Activated CD4-positive, alpha-beta T cell treated with anti-CD3 and anti-CD28 coated beads for 1 hour (primary cell): ENCODE measurements at regions not wholly inside any gene's neighbourhood (a gene's known extent, or its start where the extent isn't known, plus 50 kb on each side); places are given as distances from the start of the nearest gene placed in this dataset.

Source experiments
- DNase-seq: peaks from one replicate; pipeline ENCODE4 v3.0.0-alpha.2; 2020

DNA sequence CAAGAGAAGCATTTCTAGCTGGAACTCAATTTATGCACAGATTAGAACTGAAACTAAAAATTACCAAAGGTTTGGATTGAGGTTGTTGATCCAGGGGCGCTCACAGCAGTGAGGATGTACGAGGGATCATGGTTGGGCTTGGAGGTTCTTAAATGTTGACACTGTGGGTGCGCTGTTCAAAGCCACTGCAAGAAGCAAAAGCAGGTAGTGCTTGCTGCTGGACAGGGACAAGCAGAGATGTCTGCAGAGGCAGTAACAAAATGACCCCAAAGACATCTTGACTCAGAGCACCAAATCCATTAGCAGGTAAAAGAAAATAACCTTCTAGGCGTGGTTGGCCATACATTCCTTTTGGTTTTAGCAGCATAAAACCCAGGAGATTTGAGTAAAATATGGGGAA is 468.4 kb downstream of the ZSWIM6 start:
- no peak for DNase-seq

DNA sequence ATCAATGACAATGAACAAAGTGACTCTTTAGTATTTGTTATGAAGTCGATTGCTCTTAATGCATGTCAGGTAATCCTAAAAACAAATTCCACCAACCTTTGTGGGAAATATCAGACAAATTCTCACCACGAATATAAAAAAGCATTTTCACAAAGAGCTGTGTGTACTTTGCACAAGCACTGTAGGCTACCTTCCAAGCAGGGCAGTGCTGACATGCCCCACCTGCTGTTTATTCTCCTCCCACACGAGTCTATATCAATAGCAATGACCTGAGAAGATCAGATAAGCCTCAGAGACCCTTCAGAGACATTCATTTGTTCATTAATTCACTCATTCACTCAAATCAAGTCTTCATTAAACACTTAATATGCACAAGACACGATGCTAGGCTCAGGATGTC is 469.1 kb downstream of the ZSWIM6 start:
- no peak for DNase-seq

- no peak for DNase-seq
Observed at GRCh38 chr5:61802456-61802855, 470.4 kb downstream of the ZSWIM6 start.

GRCh38 chr5:61805101-61805500 is 473.0 kb downstream of the ZSWIM6 start:
- DNase-seq = no peak

GRCh38 chr5:61806491-61807020 is 474.5 kb downstream of the ZSWIM6 start:
- no peak for DNase-seq

DNA sequence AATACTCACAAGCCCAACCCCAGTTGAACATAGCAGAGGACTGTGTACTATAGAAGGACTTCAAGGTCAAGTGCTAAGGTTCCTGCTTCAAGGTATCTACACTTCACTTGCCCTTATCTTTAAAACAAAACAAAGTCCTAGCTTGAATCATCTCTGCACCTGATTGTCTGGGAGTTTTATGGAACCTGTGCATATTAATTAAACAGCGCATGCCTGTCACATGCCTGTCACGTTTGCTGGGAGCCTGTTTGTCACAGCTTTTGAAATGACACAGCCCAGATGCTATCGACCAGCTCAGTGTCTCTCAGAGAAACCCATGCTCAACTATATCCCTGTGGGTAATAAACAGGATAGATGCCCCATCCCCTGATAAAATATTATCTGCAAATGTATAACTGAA is 476.0 kb downstream of the ZSWIM6 start:
- no peak for DNase-seq

DNA sequence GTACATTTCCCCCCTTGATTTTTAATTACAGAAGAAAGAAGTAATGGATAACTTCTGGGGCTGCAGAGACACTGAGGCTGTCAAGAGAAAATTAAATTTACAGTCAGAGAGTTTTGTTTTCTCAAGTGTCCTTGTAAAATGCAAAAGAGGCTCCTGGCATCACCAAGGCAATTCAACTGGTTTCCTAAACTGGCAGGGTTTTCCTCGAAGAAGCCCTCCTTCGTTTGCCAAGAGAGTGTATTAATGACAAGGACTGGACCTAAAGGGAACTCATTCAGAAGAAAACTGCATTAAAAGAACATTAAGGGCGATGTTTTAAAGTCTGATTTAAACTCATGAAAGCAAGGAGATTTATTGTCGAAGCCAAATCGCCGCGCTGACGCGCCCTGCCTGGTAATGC is 476.9 kb downstream of the ZSWIM6 start:
- DNase-seq = no peak

DNA sequence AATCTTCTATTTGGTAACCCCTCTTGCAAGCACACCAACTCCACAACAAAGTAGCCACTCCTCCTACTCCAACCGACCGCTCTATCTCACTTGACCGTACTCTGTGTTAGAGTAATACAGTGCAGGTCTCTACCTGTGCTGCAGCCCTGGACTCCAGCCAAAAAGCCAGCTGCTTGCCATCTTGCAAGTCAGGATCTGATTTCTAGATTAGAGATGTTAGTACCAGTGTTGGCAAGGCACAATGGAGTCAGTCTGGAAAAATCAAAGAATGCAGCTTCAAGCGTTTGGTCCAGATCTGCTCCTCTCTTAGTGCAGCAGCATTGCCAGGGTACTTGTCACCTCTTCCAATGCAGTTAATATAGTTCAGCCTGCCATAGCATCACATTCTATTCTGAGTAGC is 477.6 kb downstream of the ZSWIM6 start:
- no peak for DNase-seq

- DNase-seq = no peak
Observed at GRCh38 chr5:61811052-61811451, 479.0 kb downstream of the ZSWIM6 start.

DNA sequence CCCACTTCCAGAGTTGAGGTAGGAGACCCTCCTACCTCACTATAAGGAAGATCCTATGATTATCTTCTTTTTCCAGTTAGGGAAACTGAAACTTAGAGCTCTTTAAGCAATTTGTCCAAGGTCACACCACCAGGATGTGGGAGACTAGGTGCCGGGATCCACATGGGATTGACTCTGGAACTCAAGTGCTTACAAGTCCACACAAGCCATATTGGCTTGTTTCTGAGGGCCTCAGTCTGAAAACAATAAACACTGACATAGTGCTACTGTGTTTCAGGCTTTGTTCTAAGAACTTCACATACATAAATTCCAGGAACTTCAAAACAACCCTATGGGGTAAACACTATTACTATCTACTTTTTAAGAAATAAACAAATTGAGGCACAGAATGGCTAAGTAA is 481.3 kb downstream of the ZSWIM6 start:
- DNase-seq = no peak

DNA sequence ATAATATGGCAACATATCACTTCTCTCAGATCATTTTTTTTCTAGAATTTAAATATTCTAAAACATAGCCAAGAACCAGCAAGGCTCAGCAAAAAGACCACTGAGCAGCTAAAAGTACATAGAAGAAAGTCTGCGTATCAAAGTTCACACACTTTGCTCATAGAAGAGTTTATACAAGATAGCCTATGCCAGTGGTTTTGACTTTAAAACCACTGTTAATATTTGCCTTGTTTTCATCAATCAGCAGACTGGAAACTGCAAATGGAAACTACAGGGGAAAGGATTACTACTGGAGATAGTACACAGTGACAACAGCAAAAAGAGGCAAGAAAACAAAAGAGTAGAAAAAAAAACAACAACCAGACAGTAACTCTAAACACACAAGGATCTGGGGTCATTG is 483.3 kb downstream of the ZSWIM6 start:
- DNase-seq = no peak

- no peak for DNase-seq
Observed at GRCh38 chr5:61816146-61816545, 484.1 kb downstream of the ZSWIM6 start.

GRCh38 chr5:61816585-61817450 is 484.8 kb downstream of the ZSWIM6 start:
- DNase-seq = no peak

- DNase-seq = no peak
Observed at GRCh38 chr5:61817472-61818326, 485.6 kb downstream of the ZSWIM6 start.

GRCh38 chr5:61820836-61821235 is 485.2 kb upstream of the KIF2A start:
- DNase-seq = no peak

DNA sequence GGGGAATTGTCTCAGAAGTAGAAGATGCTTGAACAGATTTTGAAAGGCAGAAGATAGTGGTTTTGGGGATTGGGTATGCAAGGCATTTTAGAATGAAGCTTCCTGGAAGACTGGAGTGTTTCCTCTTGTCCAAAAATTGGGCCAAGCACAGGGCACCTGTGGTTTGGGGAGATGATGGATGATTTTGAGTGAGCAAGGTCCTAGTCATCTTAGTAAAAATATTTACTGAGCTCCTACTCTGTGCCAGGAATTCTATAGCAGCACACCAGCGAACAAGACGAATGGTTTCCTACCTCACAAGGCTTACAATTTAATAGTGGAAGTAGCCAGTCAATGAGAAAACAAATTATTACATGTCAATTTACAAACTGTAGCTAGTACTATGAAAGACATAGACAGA is 484.4 kb upstream of the KIF2A start:
- no peak for DNase-seq

GRCh38 chr5:61822584-61822983 is 483.4 kb upstream of the KIF2A start:
- no peak for DNase-seq

DNA sequence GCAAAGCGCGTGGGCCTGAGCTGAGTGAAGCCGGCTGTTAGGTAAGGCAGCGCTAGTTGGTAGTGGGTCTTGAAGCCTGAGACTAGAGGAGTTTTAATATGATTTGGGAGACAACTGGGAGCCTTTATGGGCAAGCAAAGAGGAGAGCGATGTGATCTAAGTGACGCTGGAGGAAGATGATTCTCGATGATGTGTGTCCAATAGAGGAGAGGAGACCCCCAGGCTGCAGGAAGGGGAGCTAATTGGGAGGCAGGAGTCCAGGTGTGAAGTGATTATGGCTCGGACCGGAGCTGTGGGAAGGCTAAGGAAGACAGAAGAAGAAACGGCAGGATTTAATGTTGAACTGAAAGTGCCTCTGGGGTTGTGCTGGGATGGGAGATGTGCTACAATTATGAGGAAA is 482.9 kb upstream of the KIF2A start:
- no peak for DNase-seq

- DNase-seq = no peak
Observed at GRCh38 chr5:61823781-61824180, 482.2 kb upstream of the KIF2A start.

DNA sequence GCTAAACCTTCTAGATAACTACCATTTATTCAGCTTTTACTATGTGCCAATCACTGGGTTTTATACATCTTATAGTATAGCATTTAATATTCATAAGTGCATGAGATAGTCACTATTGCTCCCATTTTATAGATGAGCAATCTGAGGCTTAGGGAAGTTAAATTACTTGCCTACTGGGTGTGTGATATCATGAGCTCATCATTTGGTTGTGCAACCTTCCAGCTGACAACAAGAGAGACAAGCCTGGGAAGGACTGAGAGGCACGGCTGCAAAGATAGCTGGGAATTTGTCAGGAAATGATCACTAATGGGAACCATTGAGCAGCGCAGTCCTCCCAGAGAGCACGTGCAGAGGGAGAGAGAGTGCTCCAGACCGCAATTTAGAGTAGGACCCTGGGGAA is 481.6 kb upstream of the KIF2A start:
- no peak for DNase-seq

DNA sequence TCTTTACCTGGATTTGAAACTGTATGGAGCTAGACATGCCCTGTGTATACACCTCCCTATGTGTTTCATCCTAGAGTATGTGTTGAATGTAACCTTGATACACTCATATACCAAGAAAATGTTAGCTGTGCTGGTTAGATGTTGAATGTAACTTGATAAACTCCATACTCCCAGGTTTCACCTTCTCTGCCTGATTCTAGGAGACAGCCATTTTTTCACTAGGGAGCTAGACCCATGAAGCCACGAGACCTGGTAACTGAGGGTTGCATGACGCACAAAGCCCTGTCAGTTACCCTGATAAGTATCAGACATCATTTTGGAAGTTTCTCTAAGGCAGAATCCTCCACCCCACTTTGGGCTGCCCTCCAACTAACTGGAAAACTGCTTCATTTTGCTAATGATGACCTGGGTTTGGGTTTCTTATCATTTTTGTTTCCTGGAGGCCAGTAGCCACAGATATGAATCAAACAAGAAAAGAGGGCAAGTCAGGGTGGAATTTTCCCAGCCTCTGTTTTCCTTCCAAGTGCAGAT is 478.5 kb upstream of the KIF2A start:
- no peak for DNase-seq

DNA sequence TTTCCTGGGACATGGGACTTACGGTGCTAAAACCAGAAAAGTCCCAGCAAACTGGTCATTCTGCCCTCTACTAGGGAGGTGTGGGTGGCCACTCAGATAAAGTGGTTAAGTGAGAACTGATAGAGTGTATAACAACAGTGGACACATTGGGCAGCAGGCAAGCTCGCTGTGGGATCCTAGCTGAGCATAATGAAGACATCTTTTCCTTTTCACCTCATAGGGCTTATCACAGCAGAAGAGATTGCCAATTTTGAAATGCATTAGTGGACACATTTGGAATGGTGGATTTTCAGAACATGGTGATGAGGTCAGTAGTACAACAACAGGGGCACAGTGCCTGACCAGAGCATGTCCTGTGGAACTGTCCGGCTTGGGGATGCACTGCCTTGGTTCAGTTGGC is 477.1 kb upstream of the KIF2A start:
- DNase-seq = no peak

- DNase-seq = no peak
Observed at GRCh38 chr5:61831736-61832135, 474.3 kb upstream of the KIF2A start.

DNA sequence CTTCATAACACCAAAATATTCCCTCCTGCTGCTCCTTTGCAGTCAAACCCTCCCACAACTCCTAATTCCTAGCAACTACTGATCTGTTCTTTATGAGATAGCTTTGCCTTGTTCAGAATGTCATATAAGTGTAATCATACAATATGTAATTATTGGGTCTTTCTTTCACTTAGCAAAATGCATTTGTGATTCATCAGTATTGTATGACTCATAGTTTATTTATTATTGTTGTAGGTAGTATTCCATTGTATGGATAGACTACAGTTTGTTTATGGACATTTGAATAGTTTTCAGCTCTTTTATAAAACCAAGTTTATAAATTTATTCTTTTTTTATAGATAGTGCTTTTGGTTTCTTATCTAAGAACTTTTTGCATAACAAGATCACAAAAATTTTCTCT is 468.2 kb upstream of the KIF2A start:
- DNase-seq = no peak
